ENCODE measurements at regions not wholly inside any gene's neighbourhood (a gene's known extent, or its start where the extent isn't known, plus 50 kb on each side); places are given as distances from the start of the nearest gene placed in this dataset.
"Not testable (repeated sequence)": the region's sequence is repeated elsewhere in the genome, so short reads cannot be mapped to it uniquely, and the experiment has no call there.

DNA sequence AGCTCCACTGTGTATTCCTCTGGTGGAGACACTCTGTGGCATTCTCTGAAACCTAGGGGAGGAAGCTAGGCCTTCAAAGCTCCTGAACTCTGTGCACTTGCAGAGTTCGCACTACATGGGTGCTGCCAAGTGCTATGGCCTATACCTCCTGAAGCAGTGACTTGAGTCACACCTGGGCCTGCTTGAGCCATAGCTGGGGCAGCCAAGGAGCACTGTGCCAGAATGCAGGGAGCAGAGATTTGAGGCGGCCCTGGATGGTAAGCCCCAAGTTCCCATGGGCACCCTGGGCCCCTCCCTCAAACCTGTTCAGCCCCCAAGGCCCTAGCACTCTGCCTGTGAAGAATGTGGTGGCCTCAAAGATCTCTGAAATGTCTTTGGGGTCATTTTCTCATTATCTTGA, 212.9 kb downstream of the SPATA31A6 start:
- TF ChIP-seq, protein P1, sequence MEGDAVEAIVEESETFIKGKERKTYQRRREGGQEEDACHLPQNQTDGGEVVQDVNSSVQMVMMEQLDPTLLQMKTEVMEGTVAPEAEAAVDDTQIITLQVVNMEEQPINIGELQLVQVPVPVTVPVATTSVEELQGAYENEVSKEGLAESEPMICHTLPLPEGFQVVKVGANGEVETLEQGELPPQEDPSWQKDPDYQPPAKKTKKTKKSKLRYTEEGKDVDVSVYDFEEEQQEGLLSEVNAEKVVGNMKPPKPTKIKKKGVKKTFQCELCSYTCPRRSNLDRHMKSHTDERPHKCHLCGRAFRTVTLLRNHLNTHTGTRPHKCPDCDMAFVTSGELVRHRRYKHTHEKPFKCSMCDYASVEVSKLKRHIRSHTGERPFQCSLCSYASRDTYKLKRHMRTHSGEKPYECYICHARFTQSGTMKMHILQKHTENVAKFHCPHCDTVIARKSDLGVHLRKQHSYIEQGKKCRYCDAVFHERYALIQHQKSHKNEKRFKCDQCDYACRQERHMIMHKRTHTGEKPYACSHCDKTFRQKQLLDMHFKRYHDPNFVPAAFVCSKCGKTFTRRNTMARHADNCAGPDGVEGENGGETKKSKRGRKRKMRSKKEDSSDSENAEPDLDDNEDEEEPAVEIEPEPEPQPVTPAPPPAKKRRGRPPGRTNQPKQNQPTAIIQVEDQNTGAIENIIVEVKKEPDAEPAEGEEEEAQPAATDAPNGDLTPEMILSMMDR (IDR thresholded peaks at IDR 0.05; ENCODE audit: low read depth, low read length), result no peak
- no peak for DNase-seq (ENCODE audit: extremely low read depth, low read depth)

GRCh38 chr9:42397336-42397735, 213.9 kb downstream of the SPATA31A6 start:
- DNase-seq (ENCODE audit: extremely low read depth, low read depth), result not testable (repeated sequence)

DNA sequence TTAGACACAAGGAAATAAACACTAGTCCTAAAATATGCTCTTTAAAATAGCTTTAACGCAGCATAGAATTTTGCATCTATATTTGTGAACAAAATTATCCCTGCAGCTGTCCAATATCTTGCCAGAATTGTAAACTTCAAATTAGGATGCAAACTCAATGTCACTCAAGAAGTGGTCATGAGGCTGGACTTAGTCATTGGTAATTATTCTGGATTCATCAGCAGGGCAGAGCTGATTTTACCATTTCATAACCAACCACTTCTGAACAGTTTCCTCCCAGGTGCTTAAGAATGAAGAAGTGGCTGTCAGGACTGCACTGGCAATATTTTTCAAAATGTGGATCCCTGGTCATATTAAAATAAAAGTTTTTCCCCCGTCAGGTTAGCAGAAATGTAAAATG, 219.5 kb downstream of the SPATA31A6 start:
- DNase-seq (ENCODE audit: extremely low read depth, low read depth), result not testable (repeated sequence)

DNA sequence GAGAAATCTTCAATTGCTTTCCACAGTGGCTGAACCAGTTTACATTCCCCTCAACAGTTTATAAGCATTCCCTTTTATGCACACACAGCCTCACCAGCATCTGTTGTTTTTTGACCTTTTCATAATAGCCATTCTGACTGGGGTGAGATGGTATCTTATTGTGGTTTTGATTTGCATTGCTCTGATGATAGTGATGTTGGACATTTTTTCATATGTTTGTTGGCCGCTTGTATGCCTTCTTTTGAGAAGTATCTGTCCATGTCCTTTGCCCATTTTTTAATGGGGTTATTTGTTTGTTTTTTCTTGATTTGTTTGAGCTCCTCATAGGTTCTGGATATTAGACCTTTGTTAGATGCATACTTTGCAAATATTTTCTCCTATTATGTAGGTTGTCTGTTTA, 226.1 kb downstream of the SPATA31A6 start:
- not testable (repeated sequence) for DNase-seq (ENCODE audit: extremely low read depth, low read depth)

GRCh38 chr9:42412354-42412753, 228.9 kb downstream of the SPATA31A6 start:
- DNase-seq (ENCODE audit: extremely low read depth, low read depth), result not testable (repeated sequence)

GRCh38 chr9:42414865-42415264, 231.4 kb downstream of the SPATA31A6 start:
- not testable (repeated sequence) for DNase-seq (ENCODE audit: extremely low read depth, low read depth)

DNA sequence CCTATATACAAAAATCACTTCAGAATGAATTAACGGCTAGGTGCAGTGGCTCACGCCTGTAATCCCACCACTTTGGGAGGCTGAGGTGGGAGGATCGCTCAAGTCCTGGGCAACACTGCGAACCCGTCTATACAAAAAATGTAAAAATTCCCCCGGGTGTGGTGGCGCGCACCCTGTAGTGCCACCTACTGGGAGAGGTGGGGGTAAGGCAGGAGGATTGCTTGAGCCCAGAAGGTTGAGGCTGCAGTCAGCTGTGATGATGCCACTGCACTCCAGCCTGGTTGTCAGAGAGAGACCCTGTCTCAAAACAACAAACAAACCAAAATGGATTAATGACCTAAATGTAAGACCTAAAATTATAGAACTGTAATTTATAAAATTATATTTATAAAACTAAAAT, 236.2 kb downstream of the SPATA31A6 start:
- DNase-seq (ENCODE audit: extremely low read depth, low read depth), result not testable (repeated sequence)

DNA sequence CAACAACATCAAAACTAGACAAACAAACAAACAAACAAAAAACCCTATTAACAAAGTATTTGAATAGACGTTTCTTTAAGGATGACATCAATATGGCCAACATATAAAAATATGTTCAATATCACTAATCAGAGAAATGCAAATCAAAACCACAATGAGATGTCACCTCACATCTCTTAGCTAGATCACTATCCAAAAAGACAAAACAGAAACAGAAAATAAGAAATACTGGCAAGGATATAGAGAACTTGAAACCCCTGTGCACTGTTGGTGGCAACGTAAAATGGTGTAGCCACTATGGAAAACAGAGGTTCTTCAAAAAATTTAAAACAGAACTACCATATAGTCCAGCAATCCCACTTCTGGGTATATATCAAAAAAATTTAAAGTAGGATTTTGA, 236.9 kb downstream of the SPATA31A6 start:
- not testable (repeated sequence) for DNase-seq (ENCODE audit: extremely low read depth, low read depth)

DNA sequence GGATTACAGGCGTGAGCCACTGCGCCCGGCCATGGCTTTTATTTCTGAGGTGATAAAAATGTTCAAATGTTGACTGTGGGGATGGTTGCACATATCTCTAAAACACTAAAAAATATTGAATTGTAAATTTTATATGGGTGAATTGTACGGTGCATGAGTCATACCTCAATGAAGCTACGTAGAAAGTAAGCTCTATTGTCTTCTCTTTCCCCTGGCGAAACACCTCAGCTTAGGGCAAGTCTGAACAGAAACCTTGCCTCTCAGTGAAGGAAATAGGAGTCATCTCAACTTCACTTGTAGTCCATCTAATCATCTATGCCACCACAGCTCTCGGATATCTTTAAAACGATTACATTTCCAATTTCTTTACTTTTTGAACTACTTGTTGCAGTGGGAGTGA, 238.2 kb downstream of the SPATA31A6 start:
- not testable (repeated sequence) for DNase-seq (ENCODE audit: extremely low read depth, low read depth)

GRCh38 chr9:42430674-42431615, 247.5 kb downstream of the SPATA31A6 start:
- DNase-seq (ENCODE audit: extremely low read depth, low read depth), result not testable (repeated sequence)

GRCh38 chr9:42431616-42432010, 248.2 kb downstream of the SPATA31A6 start:
- DNase-seq (ENCODE audit: extremely low read depth, low read depth), result not testable (repeated sequence)

DNA sequence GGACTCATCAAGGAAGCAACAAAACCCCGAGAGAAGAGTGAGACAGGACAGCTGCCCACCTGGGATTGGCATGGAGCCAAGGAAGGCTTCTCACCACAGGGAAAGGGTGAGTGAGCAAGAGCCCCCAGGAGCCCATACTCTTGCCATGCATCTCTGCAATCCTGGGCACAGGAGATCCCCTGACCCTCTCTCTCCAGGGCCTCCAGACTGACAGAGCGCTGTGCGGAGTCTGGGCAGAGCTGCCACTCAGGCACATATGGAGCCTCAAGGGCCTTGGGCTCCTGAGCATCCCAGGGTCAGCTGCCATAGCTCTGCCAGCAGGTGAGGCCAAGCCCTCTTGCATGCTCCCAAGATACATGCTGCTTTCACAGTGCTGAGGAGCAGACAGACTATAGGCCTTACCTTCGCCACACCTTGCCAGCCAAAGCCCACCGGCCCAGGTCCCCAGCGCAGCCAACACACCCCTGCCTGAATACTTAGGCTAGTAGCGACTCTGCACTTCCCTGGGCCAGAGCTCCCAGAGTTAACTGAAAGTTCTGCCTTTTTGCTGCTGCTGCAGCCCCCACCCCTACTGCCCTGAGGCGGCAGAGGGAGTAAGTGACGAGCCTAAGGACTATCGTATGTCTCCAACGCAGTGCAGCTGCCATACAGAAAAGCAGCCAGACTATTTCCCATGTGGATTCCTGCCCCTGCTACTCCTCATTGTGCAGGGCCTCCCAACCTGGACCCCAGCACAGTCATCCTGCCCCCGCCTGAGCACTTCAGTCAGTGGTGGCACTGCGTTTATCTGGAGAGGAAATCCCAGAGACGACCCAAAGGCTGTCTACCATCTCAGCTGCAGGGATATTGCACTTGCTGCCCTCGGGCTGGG, 251.6 kb downstream of the SPATA31A6 start:
- not testable (repeated sequence) for DNase-seq (ENCODE audit: extremely low read depth, low read depth)

DNA sequence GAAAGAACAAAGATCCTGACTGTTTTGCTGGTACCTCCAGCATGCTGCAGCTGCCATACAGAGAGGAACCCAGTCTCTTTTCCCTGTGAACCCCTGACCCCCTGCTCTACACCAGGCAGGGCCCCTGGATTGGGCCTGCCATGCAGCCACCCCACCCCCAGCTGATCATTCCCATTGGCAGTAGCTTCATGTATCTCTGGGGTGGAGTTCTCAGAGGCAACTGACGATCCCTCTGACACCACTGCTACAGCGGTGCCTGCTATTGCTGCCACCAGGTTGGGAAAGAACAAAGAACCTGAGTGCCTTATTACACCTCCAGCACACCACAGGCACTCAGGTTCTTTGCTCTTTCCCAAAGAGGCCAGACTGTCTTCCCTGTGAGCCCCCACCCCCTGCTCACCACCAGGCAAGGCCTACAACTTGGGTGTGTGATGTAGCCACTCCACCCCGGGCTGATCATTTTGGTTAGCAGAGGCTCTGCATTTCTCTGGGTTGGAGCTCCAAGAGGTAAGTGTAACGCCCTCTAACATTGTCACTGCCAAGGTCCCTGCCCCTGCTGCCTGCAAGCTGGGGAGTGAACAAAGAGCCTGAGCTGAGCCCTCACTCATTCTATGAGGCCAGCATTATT, 252.4 kb downstream of the SPATA31A6 start:
- DNase-seq (ENCODE audit: extremely low read depth, low read depth), result not testable (repeated sequence)

- DNase-seq (ENCODE audit: extremely low read depth, low read depth), result not testable (repeated sequence)
Measured at GRCh38 chr9:42437057-42437759, 253.7 kb downstream of the SPATA31A6 start.

DNA sequence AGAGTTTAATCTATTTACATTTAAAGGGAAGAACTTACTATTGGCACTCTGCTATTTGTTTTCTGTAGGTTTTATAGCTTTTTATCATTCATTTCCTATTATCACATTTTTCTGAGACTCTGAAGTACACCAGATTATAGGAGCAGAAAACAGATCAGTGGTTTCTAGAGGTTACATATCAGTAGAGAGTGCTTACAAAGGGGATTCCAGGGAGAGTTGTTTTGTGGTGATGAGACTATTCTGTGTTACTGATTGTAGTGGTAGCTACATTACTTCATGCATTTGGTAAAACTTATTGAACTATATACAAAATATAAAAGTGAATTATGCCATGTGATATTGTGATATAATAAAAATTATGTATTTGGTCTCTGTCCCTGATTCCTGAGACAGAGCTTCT, 259.2 kb downstream of the SPATA31A6 start:
- not testable (repeated sequence) for DNase-seq (ENCODE audit: extremely low read depth, low read depth)

DNA sequence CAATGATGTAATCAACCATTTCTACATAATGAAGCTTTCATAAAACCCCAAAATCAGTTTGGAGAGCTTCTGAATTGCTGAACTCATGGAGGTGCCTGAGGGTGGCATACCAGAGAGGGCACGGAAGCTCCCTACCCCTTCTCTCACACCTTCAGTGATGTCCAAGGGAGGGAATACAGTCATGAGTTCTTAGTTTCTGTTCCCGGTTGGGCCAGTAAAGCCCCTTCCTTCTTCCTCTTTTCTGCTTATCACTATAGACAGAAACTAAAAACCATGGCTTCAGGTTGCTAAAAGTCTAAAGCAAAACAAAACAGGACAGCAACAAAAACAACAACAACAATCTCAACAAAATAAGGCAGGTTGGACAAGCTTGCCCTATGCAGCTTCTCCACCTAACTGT, 260.0 kb downstream of the SPATA31A6 start:
- DNase-seq (ENCODE audit: extremely low read depth, low read depth), result not testable (repeated sequence)

DNA sequence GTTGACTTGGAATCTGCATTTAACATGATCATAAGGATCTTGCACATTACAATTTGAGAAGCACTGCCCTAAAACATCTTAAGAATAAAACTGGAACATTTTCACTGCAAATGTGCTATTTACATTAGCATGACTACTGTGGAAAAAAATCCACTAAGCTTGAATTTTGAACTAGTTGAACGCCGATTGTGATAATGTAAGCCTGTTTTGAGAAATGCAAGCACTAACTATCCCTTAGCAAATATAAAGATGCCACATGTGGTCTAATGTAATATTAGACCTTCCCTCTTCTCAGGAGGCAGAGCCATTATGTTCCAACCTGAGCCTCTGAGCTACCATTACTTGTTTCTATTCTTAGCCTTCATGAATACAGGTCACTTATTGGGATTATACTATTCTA, 278.0 kb downstream of the SPATA31A6 start:
- not testable (repeated sequence) for DNase-seq (ENCODE audit: extremely low read depth, low read depth)

GRCh38 chr9:42461863-42462262, 278.4 kb downstream of the SPATA31A6 start:
- not testable (repeated sequence) for DNase-seq (ENCODE audit: extremely low read depth, low read depth)

GRCh38 chr9:42463981-42464380, 280.5 kb downstream of the SPATA31A6 start:
- not testable (repeated sequence) for DNase-seq (ENCODE audit: extremely low read depth, low read depth)
